OCI-LY7 (cell line): ENCODE measurements at regions not wholly inside any gene's neighbourhood (a gene's known extent, or its start where the extent isn't known, plus 50 kb on each side); places are given as distances from the start of the nearest gene placed in this dataset.

Experiments used
- BruUV-seq: library from RNA; stranded (reverse); fragments of 400-500 nt; replicated peaks from 2 replicates; lab custom pipeline; 2021; lab: Mats Ljungman, UMichigan
- CTCF ChIA-PET: fragments of 300-600 bp; sonication (Branson Sonifier 250); formaldehyde crosslinking; loops from one replicate; lab custom pipeline; 2022; ENCODE audit warnings: antibody characterized with exemption; ENCODE audit not compliant: unreplicated experiment; lab: Charles Lee
- POLR2A ChIA-PET: fragments of 300-600 bp; sonication (Branson Sonifier 250); formaldehyde crosslinking; loops from one replicate; lab custom pipeline; 2022; ENCODE audit warnings: antibody characterized with exemption; lab: Charles Lee
- DNase-seq: peaks from one replicate; pipeline ENCODE4 v3.0.0-alpha.2; 2015; ENCODE audit warnings: low spot score
- H2AFZ ChIP-seq: fragments of 200-600 bp; sonication (generic), shearing (Covaris generic); 2 replicates; pipeline ENCODE4 v1.6.1; 2014; ENCODE audit warnings: mild to moderate bottlenecking, antibody characterized with exemption, low read length, moderate library complexity
- H3K27ac ChIP-seq: fragments of 200-600 bp; sonication (generic); 2 replicates; pipeline ENCODE4 v1.5.1; 2014; ENCODE audit warnings: mixed run types, low read depth, mild to moderate bottlenecking, moderate library complexity, low read length, inconsistent platforms; ENCODE audit not compliant: poor library complexity, severe bottlenecking
- H3K36me3 ChIP-seq: fragments of 200-600 bp; sonication (generic); 2 replicates; pipeline ENCODE4 v1.6.1; 2014; ENCODE audit warnings: mild to moderate bottlenecking, antibody characterized with exemption, low read length, moderate library complexity, mixed read lengths; ENCODE audit not compliant: insufficient read depth
- H3K4me1 ChIP-seq: fragments of 200-600 bp; sonication (generic); 2 replicates; pipeline ENCODE4 v1.5.1; 2014; ENCODE audit warnings: mild to moderate bottlenecking, low read length; ENCODE audit not compliant: insufficient read depth, poor library complexity, severe bottlenecking
- H3K4me2 ChIP-seq: fragments of 200-600 bp; sonication (generic); 2 replicates; pipeline ENCODE4 v1.6.1; 2014; ENCODE audit warnings: mild to moderate bottlenecking, low read length
- H3K4me3 ChIP-seq: fragments of 200-600 bp; sonication (generic); 2 replicates; pipeline ENCODE4 v1.5.1; 2014; ENCODE audit warnings: mild to moderate bottlenecking, low read depth, low read length; ENCODE audit not compliant: poor library complexity, severe bottlenecking
- H3K79me2 ChIP-seq: fragments of 200-600 bp; sonication (generic); 2 replicates; pipeline ENCODE4 v1.6.1; 2016; ENCODE audit warnings: low read depth, mild to moderate bottlenecking, low read length, moderate library complexity, mixed read lengths; ENCODE audit not compliant: insufficient read depth
- H3K9me2 ChIP-seq: fragments of 200-600 bp; sonication (generic); 2 replicates; pipeline ENCODE4 v1.6.1; 2016; ENCODE audit warnings: mild to moderate bottlenecking, low read length, mixed read lengths; ENCODE audit not compliant: insufficient read depth
- H3K9me3 ChIP-seq: fragments of 200-600 bp; sonication (generic); 2 replicates; pipeline ENCODE4 v1.6.1; 2014; ENCODE audit warnings: mild to moderate bottlenecking, mixed run types, low read length, mixed read lengths
- H4K20me1 ChIP-seq: fragments of 200-600 bp; sonication (generic); 2 replicates; pipeline ENCODE4 v1.6.1; 2014; ENCODE audit warnings: mild to moderate bottlenecking, antibody characterized with exemption, low read length, moderate library complexity, mixed read lengths; ENCODE audit not compliant: insufficient read depth
- EZH2phosphoT487 ChIP-seq: fragments of 200-600 bp; sonication (generic); IDR thresholded peaks from 2 replicates; pipeline ENCODE4 v1.6.1; 2018; ENCODE audit warnings: low read depth, borderline replicate concordance, mild to moderate bottlenecking, mixed run types, antibody characterized with exemption, low read length, moderate library complexity, mixed read lengths
- intact Hi-C: fragments of 100-400 bp; cut with micrococcal nuclease; formaldehyde crosslinking; loops from one replicate; pipeline ENCODE4 v1.10.0; 2022; ENCODE audit not compliant: unreplicated experiment
- TF ChIP-seq, protein P1 (sequence below): fragments of 200-600 bp; sonication (generic); conservative IDR thresholded peaks from 2 replicates; pipeline ENCODE4 v1.5.1; 2014; ENCODE audit warnings: mild to moderate bottlenecking, antibody characterized with exemption, low read length, moderate library complexity, mixed read lengths

- DNase-seq = no peak
- no peak overlapping the region for H3K27ac ChIP-seq
- H3K4me2 ChIP-seq = no peak overlapping the region
- no peaks in the 10 kb centered on the region for H3K9me3 ChIP-seq
- ChIA-PET CTCF (no interaction called here), POLR2A (no interaction called here)
- no peaks in the 10 kb centered on the region for H3K36me3 ChIP-seq
- H3K9me2 ChIP-seq = no peaks in the 10 kb centered on the region
- intact Hi-C loops = no loop called here
- H4K20me1 ChIP-seq = no peaks in the 10 kb centered on the region
- H3K79me2 ChIP-seq = no peaks in the 10 kb centered on the region
- H2AFZ ChIP-seq = no peak overlapping the region
- TF ChIP-seq, protein P1, sequence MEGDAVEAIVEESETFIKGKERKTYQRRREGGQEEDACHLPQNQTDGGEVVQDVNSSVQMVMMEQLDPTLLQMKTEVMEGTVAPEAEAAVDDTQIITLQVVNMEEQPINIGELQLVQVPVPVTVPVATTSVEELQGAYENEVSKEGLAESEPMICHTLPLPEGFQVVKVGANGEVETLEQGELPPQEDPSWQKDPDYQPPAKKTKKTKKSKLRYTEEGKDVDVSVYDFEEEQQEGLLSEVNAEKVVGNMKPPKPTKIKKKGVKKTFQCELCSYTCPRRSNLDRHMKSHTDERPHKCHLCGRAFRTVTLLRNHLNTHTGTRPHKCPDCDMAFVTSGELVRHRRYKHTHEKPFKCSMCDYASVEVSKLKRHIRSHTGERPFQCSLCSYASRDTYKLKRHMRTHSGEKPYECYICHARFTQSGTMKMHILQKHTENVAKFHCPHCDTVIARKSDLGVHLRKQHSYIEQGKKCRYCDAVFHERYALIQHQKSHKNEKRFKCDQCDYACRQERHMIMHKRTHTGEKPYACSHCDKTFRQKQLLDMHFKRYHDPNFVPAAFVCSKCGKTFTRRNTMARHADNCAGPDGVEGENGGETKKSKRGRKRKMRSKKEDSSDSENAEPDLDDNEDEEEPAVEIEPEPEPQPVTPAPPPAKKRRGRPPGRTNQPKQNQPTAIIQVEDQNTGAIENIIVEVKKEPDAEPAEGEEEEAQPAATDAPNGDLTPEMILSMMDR = no peak
- TF ChIP-seq EZH2phosphoT487 = no peak
- no peak overlapping the region for H3K4me3 ChIP-seq
- H3K4me1 ChIP-seq = no peaks in the 10 kb centered on the region
- BruUV-seq = no TSS peak
Measured at GRCh38 chr7:68235937-68236336, 1239.3 kb downstream of the TYW1 start.

- TF ChIP-seq, protein P1 = no peak
- no peak for TF ChIP-seq EZH2phosphoT487
- Histone ChIP-seq H3K27ac (no peak overlapping the region), H4K20me1 (no peaks in the 10 kb centered on the region), H3K4me1 (no peaks in the 10 kb centered on the region), H2AFZ (no peak overlapping the region), H3K9me3 (no peaks in the 10 kb centered on the region), H3K4me2 (no peak overlapping the region), H3K36me3 (no peaks in the 10 kb centered on the region), H3K4me3 (no peak overlapping the region), H3K79me2 (no peaks in the 10 kb centered on the region), H3K9me2 (no peaks in the 10 kb centered on the region)
- ChIA-PET POLR2A (no interaction called here), CTCF (no interaction called here)
- DNase-seq = no peak
- intact Hi-C loops = no loop called here
- no TSS peak for BruUV-seq
Measured at GRCh38 chr7:68238204-68238805, 1241.7 kb downstream of the TYW1 start.

DNA sequence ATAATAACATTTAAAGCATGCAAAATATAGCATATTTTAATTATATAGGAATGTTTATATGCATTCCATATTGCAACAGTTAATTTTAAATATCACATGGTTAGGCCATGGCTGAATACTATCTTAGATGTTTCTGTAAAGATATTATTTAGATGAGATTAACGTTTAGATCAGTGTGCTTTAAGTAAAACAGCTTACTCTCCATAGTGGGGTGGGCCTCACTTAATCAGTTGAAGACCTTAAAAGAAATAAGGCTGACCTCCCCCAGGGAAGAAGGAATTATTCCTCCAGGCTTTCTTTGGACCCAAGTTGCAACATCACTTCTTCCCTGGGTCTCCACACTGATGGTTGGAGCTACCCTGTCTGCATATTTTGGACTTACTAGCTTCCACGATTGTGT is 1246.5 kb downstream of the TYW1 start:
- no peak overlapping the region for H3K4me2 ChIP-seq
- H3K9me2 ChIP-seq = no peaks in the 10 kb centered on the region
- CTCF ChIA-PET = no interaction called here
- H3K79me2 ChIP-seq = no peaks in the 10 kb centered on the region
- no peaks in the 10 kb centered on the region for H3K9me3 ChIP-seq
- no peak for DNase-seq
- no peak overlapping the region for H3K4me3 ChIP-seq
- no peaks in the 10 kb centered on the region for H4K20me1 ChIP-seq
- H2AFZ ChIP-seq = no peak overlapping the region
- no peaks in the 10 kb centered on the region for H3K36me3 ChIP-seq
- no TSS peak for BruUV-seq
- no peaks in the 10 kb centered on the region for H3K4me1 ChIP-seq
- TF ChIP-seq, protein P1 = no peak
- TF ChIP-seq EZH2phosphoT487 = no peak
- POLR2A ChIA-PET = no interaction called here
- H3K27ac ChIP-seq = no peak overlapping the region
- intact Hi-C loops = no loop called here
